Astrocyte of the spinal cord (primary cell): ENCODE measurements at regions not wholly inside any gene's neighbourhood (a gene's known extent, or its start where the extent isn't known, plus 50 kb on each side); places are given as distances from the start of the nearest gene placed in this dataset.

ENCODE experiments used
- DNase-seq: peaks from one replicate; pipeline ENCODE4 v3.0.0; 2011; ENCODE audit warnings: low read depth, low spot score
- H3K4me3 ChIP-seq: 2 replicates; pipeline ENCODE4 v1.5.1; 2011; ENCODE audit warnings: low read depth, mild to moderate bottlenecking, low read length, moderate library complexity
- CTCF ChIP-seq: IDR thresholded peaks from 2 replicates; pipeline ENCODE4 v1.5.1; 2012; ENCODE audit warnings: low read depth, mild to moderate bottlenecking, low read length, inconsistent platforms
- in situ Hi-C: cut with HindIII; loops from 2 replicates; pipeline ENCODE4 v1.10.0; 2017; ENCODE audit warnings: low sequenced_read_pairs

- peak; percentile 12 for DNase-seq
- in situ Hi-C loops: no loop called here
These were observed 1485.3 kb downstream of the PCDH9 start for GRCh38 chr13:65744836-65745235.

GRCh38 chr13:65733110-65733509 lies 1497.0 kb downstream of the PCDH9 start:
- no peak overlapping the region for H3K4me3 ChIP-seq
- in situ Hi-C loops: no loop called here
- TF ChIP-seq CTCF: no peak
- DNase-seq: no peak

More at GRCh38 chr13:65744836-65745235, 1485.3 kb downstream of the PCDH9 start:
- no peak for TF ChIP-seq CTCF
- no peak overlapping the region for H3K4me3 ChIP-seq

DNA sequence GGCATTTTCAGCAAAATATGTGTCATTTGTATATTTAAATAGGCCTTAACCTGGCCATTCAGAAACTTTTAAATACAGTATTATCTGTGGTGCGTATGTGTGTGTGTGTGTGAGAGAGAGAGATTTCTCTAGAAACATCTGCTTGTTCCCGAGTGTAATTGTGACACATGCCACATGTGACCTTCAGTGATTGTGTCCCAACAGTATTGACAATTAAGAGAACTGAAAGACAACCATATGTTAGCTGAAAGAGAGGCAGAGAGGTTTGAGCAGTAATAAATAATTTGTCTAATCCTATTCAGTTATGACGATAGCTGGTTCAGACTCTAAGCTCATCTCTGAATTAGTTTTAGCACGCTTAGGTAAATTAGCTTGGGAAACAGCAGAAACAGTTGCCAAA lies 1503.1 kb downstream of the PCDH9 start:
- H3K4me3 ChIP-seq: no peak overlapping the region
- no peak for DNase-seq
- no peak for TF ChIP-seq CTCF
- in situ Hi-C loops: no loop called here

GRCh38 chr13:65725006-65725405 lies 1505.1 kb downstream of the PCDH9 start:
- no peak overlapping the region for H3K4me3 ChIP-seq
- no peak for TF ChIP-seq CTCF
- in situ Hi-C loops: no loop called here
- peak; percentile 68 for DNase-seq

- peak; percentile 71 for DNase-seq
- no peak overlapping the region for H3K4me3 ChIP-seq
- in situ Hi-C loops: no loop called here
- no peak for TF ChIP-seq CTCF
These were observed 1505.9 kb downstream of the PCDH9 start for GRCh38 chr13:65724226-65724625.

GRCh38 chr13:65722506-65722905 lies 1507.6 kb downstream of the PCDH9 start:
- no peak overlapping the region for H3K4me3 ChIP-seq
- no peak for DNase-seq
- in situ Hi-C loops: no loop called here
- no peak for TF ChIP-seq CTCF

GRCh38 chr13:65719831-65720230 lies 1510.3 kb downstream of the PCDH9 start:
- TF ChIP-seq CTCF: no peak
- in situ Hi-C loops: no loop called here
- no peak for DNase-seq
- no peak overlapping the region for H3K4me3 ChIP-seq
